ENCODE measurements at regions not wholly inside any gene's neighbourhood (a gene's known extent, or its start where the extent isn't known, plus 50 kb on each side); places are given as distances from the start of the nearest gene placed in this dataset.
"Not testable (repeated sequence)": the region's sequence is repeated elsewhere in the genome, so short reads cannot be mapped to it uniquely, and the experiment has no call there.

DNA sequence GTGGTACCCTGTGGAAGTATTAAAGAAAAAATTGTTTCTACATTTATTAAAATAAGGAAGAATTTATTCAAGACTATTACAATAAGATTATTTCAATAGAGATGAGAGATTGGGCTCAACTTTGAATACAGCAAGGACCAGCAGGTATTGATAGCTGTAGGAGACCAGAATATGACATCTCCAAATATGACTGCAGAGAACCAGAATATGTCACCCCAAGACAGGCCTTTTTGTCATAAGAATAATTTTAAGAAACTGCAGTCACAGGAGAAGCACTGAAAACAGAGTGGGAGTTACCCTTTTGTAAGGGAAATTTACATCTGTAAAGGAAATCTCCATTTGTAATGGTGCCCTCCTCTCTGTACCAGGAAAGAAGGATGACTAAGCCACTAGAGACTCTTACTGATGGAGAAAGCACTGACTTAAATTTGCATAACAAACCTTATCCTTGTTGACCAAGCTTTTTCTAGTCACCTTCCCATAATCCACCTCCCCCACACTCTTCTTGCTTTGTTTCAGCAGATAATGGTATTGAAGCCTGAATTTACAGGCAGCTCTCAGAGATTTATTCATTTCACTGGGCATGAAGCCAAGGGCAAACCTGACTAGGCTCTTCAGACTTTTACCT is 145.1 kb upstream of the RMP24 start:
- peak; percentile 89 for DNase-seq

DNA sequence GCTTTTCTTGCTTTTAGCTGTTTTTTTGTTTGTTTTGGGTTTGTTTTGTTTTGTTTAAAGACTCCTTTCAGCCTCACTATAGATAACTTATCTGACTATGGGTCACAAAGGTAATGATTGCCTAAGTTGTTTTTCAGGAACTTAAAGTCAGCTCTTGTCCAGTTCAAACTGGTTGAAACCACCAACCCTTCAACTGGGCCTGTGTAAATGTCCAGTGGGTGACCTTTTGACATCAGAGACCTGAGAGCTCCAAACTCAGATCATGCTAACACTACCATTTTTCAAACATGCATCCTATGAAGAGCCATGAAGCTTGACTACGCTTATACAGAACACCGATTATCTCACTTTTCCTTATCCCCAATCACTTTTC is 144.6 kb upstream of the RMP24 start:
- no peak for DNase-seq

DNA sequence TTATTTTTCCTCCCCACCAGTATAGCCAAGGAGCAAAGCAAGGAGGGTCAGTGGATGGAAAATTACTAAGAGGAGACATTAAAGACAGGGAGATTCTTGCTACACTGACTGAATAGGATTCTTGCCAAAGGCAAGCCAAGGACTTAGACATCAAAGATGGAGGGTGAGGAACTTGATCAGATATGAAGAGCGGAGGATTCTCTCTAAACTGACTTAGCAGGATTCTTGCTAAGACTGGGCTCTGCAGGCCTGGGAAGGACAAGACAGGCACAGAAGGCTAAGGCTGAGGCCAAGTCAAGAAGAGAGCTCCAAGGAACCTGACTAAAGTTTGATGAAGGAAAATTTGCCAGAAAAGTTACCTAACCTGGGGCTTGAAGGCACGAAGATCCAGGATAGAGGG is 143.9 kb upstream of the RMP24 start:
- DNase-seq = no peak

DNA sequence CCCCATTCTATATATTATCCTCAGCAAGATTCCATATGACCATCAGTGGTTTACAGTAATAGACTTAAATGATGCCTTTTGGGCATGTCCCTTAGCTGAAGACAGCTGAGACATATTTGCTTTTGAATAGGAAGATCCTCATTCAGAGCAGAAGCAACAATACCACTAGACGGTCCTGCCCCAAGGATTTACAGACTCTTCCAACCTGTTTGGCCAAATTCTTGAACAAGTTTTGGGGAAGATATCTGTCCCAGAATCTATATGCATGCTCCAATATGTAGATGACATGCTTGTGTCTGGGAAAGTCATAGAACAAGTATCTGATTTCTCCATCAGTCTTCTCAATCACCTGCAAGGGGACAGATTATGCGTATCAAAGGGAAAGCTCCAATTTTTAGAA is 137.1 kb upstream of the RMP24 start:
- DNase-seq = no peak

DNA sequence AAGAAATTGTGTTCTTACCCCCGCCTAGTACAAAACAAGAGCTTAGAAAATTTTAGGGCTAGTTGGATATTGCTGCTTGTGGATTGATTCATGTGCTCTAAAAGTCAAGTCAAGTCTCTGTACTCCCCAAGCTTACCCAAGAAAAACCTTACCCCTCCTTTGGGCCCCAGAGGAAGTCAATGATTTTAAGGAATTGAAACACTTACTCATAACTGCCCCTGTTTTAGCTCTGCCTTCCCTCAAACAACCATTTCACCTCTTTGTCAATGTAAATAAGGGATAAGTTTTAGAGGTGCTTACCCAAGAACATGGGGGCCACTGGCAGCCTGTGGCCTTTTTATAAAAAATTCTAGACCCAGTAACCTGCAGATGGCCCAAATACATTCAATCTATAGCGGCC is 136.6 kb upstream of the RMP24 start:
- DNase-seq = no peak

DNA sequence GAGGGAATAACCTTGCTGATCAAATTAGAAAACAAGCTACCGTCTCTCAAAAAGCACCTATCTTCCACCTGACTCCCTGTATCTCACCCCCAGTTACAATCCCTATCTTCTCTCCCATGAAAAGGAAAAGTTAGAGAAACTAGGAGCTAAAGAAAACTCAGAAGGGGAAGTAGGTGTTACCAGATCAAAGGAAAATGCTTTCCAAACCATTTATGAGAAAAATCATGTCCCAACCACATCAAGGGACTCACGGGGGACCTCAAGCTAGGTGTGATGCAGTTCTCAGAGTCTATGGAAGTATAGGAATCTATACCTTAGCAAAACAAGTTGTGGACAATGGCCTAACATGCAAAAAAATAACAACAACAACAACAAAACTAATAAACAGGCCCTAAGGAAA is 135.5 kb upstream of the RMP24 start:
- DNase-seq = no peak

DNA sequence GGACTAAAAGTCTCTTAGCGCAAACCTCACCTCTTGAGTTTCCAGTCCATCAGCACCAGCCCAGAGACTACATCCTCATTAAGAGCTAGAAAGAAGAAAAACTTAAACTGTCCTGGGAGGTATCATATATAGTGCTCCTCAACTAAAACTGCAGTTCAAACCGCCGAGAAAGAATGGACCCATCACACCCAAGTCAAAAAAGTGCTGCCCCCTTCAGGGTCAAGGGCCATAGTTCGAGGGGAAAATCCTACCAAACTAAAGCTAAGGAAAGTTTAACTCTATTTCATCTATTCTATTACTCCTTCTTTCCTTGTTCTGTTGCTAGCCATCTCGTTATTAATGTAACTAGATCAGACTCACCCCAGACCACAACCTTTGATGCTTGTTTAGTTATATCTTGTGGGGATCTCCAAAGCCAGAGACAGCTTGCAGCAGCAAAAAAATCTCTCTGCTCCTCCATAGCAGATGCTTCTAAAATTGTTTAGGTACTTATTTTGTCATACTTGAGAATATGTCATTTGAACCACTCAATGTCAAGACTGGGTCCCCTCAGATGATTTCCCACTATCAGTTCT is 134.5 kb upstream of the RMP24 start:
- no peak for DNase-seq

DNA sequence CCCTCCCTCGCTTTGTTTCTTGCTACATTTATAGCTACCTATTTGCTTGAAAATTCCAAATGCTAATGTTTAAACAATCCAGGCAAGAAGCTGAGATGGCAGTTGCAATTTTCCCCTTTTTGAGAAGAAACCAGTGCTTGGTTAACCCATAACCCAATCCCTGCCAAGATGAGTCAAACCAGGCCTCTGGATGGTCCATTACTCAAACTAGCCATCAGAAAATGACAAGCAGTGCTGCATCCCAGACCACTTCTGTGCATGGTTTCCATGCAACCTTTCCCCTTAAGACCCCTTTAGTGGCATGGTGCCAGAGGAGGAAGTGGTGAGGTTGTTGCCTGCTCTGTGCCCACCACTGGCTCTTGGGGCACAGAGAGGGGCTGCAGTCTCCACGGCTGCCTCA is 131.2 kb upstream of the RMP24 start:
- no peak for DNase-seq

DNA sequence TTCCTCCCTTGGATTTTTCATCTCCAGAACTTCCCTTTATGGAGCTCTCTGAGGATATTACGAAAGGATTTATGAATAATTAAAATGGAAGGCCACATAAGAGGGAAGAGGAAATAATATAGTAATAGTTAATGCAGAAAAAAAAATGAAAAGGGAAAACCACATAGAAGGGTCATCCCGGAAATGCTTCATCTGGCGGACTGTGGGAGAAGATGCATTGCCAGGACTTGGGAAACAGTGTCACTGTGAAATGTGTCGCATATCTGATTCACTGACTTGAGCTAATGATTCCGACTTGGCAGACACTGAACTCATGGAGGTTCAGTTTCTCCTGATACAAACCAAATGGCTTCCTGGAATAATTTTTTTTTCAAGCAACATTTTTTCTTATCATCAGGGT is 129.9 kb upstream of the RMP24 start:
- no peak for DNase-seq

DNA sequence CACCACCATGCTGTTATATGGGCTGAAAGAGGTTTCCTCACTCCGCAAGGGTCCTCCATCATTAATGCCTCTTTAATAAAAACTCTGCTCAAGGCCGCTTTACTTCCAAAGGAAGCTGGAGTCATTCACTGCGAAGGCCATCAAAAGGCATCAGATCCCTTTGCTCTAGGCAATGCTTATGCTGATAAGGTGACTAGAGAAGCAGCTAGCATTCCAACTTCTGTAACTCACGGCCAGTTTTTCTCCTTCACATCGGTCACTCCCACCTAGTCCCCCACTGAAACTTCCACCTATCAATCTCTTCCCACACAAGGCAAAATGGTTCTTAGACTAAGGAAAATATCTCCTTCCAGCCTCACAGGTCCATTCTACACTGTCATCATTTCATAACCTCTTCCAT is 124.2 kb upstream of the RMP24 start:
- not testable (repeated sequence) for DNase-seq

DNA sequence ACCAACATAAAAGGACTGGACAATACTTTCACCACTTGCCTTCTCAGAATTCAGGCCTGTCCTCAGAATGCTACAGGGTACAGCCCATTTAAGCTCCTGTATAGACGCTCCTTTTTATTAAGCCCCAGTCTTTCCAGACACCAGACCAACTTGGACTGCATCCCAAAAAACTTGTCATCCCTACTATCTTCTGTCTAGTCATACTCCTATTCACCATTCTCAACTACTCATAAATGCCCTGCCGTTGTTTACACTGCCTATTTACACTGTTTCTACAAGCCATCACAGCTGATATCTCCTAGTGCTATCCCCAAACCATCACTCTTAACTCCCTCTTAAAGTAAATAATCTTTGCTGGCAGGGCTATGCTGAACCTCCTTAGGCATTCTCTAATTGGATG is 123.2 kb upstream of the RMP24 start:
- not testable (repeated sequence) for DNase-seq

DNA sequence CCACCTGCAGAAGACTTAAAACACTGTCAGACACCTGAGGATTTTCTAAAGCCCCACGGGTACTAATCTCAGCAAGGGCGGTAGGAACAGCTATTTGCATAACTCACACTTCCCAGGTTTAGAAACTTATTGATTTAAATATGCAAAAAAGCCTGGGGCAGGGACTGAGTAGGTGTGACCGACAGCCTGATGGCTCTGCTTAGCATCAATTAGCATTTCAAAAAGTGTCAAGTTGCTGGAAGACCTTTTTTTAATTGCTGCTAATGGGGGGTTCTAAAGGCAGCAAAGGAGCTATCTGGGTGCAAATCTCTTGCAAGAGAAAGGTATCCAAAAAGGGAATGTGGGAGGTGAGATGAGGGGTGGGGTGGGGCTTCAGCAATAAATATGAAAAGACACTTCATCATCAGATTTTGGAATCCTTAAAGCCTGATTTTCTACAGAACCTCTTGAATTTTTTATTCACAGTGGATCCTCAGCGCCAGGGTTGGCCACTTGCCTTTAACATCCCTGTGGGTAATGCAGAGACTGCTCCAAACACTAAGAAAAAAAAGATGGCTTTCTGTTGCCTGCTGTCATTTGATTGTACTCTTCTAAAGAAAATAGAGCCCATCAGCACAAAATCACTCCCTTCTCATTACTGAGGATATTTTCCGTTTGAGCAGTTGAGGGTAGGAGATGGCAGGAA is 121.1 kb upstream of the RMP24 start:
- no peak for DNase-seq

DNA sequence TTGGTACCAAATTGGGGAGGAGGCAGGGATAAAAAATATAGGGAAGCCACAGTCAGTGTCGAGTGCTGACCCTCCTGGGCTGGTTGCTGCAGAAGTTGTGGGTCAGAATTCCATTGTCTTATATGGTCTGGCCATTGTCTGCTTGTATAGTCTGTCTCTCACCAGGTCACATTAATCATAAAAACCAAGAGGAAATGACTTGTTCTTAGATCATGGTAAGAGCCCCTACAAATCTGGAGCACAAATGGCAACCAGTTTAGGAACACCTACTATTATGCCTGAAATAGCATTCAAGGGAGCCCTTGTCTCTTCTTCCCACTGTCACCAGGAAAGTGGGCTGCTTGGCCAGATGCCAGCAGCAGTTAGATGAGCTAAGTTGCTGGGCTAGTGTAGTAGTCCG is 119.7 kb upstream of the RMP24 start:
- DNase-seq = no peak

DNA sequence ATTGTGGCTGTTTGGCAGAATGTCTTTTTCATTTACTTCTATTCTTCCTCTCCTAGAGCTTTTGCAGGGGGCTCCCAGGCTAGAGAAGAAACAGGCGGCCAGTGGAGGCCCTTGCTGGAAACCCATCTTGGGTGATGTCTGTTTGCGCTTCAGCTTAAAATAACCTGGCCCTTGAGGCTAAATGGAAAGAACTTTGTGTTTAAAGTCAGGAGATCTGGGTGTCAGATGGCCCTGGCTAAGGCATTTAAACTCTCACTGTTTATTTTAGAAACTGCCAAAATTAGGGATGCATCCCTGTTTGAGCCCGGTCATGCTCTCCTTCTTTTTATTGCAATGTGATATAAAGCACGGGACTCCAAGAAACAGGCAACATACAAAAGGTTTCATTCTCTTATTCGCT is 118.4 kb upstream of the RMP24 start:
- DNase-seq = no peak

DNA sequence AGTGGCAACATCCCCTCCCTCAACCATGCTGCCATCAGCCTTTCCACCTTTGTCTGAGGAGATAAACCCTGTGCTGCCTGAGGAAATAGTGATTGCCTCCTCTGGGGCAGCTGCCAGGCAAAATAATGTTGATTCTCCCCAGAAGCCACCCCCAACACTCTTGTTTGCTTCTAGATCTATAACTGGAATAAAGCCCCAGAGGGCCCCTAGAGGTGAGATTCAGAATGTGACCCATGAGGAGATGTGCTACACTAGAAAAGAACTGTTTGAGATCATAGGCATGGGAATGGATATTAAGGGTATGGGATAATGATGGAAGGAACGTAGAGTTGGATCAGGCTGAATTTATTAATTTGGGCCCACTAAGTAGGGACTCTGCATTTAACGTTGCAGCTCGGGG is 116.3 kb upstream of the RMP24 start:
- DNase-seq = no peak

DNA sequence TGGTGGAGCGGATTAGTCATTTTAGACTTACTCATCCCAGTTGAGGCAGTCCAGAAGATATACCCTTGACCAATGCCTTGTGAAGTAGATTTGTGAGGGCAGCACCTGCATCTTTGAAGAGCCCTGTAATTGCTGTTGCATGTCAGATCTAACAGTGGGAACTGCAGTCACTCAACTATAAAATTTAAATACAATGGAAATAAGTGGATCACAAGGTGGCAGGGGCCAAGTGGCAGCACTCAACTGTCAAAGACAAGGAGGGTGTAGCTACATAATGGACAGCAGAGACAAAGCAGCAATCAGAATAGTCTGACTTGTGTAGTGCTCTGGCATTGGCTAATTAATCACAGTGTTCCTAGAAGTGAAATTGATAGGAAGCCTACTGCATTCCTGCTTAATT is 115.8 kb upstream of the RMP24 start:
- not testable (repeated sequence) for DNase-seq

DNA sequence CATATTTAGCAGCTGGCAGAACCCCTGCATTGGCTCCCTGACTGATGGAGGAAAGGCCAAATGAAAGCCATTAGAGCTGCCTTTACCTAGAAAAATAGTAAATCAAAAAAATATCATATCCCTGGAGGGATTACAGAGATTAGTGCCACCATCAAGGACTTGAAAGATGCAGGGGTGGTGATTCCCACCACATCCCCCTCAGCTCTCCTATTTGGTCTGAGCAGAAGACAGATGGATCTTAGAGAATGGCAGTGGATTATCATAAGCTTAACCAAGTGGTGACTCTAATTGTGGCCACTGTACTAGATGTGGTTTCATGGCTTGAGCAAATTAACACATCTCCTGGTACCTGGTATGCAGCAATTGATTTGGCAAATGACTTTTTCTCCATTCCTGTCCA is 114.9 kb upstream of the RMP24 start:
- not testable (repeated sequence) for DNase-seq

DNA sequence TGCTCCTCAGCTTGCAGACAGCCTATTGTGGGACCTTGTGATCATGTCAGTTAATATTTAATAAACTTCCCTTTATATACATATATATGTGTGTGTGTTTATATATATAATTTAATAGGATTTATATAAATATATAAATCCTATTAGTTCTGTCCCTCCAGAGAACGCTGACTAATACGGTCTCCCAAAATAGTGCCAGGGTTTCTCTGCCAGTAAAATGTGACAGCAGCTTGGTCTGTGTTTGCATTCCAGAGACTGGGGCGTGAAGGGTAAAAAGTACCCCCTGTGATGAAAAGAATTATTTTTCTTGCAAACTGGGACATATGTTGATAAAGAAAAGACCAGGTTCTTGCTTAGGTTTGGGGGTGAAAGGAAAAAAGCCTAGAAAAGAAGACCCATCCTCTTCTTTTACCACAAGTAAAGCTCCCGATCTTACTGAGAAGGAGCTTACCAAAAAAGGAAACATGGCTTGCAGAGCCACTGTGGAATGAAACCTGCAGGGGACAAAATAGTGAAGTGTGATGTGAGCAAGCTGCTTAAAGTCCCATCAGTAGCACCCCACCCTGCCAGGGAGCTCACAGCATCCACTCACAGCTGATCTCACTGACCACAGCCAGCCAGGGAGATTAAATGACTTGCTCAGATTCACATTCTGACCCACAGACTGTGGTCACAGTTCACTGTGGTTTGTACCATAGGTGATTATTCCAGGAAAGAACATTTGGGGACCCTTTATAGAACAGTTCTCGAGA is 110.9 kb upstream of the RMP24 start:
- no peak for DNase-seq

DNA sequence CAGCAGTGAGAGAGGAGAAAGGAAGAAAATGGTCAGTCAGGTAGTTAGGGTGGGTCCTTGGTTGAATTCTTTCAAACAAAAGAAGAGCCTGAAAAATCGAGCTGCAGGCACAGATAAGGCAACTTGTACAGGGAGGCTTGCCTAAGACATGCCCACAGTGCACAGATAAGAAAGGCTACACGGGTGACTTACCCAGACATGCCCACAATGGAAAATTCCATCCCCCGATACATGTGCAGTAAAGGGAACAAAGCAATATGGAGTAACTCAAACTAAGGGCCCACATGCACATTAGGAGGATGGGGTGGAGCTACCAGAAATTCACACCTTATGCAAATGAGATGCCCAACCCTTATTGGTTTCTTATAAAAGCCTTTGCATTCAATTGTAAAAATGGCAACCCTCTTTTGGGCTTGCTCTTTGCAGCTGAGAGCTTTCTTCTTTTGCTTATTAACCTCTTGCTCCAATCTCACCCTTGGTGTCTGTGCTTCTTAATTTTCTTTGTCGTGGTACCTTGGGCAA is 110.3 kb upstream of the RMP24 start:
- no peak for DNase-seq

DNA sequence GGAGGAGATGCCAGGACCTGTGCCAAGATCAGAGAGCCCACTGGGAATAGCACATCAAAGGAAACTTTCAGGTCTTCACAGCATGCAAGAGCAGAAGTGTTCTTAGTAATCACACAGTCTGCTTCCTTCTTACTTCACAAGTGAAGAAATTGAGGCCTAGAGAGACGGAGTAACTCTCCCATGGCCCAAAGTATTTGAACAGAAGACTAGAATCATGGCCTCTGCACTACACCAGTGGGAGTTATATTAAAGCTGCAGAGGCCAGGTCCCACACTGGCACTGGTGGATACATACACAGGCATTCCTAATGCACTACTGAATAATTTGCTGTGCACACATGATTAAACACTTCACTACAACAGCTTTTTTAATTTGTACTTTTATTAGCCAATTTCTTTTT is 107.6 kb upstream of the RMP24 start:
- peak; percentile 52 for DNase-seq

DNA sequence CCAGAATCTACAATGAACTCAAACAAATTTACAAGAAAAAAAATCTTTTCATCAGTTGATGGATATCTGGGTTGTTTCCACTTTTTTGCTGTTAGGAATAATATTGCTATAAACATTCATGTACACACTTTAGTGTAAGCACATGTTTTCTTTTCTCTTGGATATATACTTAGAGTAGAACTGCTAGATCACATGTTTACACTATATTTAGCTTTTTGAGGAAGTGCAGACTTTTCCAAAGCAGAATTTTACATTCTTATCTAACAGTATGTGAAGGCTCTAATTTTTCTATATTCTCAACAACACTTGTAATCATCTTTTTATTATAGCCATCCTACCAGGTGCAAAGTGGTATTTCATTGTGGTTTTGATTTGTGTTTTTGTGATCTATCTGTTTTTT is 103.6 kb upstream of the RMP24 start:
- no peak for DNase-seq

DNA sequence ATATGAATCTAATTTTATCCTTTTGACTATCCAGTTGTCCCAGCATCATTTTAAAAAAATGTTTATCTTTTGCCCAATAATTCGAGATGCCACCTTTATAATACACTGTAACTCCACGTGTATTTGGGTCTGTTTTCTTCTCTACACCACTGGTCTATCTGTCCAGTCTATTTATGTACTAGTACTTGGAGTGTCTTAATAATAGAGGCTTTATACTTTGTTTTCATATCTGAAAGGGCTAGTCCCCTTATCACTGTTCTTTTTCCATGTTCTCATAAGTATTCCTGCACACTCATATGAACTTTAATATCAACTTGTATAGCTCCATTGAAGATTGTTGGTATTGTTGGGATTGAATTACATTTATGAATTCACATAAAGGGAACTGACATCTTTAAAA is 101.1 kb upstream of the RMP24 start:
- DNase-seq = no peak

DNA sequence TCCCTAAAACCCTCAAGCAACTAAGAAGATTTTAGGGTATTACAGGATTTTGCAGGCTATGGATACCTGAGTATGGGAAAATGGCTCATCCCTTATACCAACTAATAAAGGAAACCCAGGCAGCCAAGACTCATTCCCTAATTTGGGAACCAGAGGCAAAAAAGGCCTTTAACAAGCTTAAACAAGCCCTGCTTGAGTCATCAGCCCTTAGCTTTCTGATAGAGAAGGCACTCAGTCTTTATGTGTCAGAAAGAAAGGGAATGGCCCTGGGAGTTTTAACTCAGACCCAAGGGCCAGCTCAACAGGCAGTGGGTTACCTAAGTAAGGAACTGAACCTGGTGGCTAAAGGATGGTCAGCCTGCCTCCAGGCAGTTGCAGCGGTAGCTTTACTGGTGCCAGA is 96.9 kb upstream of the RMP24 start:
- no peak for DNase-seq

DNA sequence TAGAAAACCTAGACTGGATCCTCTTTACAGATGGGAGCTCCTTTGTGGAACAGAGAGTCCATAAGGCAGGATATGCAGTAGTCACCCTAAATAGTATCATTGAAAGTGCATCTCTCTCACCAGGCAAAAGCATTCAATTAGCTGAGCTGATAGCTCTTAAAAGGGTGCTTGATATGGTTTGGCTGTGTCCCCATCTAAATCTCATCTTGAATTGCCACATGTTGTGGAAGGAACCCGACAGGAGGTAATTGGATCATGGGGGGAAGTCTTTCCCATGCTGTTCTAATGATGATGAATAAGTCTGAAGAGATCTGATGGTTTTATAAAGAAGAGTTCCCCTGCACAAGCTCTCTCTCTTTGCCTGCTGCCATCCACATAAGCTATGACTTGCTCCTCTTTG is 96.2 kb upstream of the RMP24 start:
- DNase-seq = no peak

All from NCI-H1105 treated with DMSO at 0.1 percent for 48 hours (cell line).